Suprapubic skin (tissue), 4 donors: ENCODE measurements at regions not wholly inside any gene's neighbourhood (a gene's known extent, or its start where the extent isn't known, plus 50 kb on each side); places are given as distances from the start of the nearest gene placed in this dataset.

Source experiments
- DNase-seq, 2 donors: peaks; one replicate each; pipeline ENCODE4 v3.0.0-alpha.2; 2019; ENCODE audit warnings: low spot score in 2 of 2
- H3K27ac ChIP-seq: fragments of 200-600 bp; sonication (generic); one replicate; pipeline ENCODE4 v1.5.1; 2019
- H3K27me3 ChIP-seq: fragments of 200-600 bp; sonication (generic); one replicate; pipeline ENCODE4 v1.5.1; 2019
- H3K36me3 ChIP-seq: fragments of 200-600 bp; sonication (generic); one replicate; pipeline ENCODE4 v1.5.1; 2019
- H3K4me1 ChIP-seq: fragments of 200-600 bp; sonication (generic); one replicate; pipeline ENCODE4 v1.5.1; 2019
- H3K4me3 ChIP-seq: fragments of 200-600 bp; sonication (generic); one replicate; pipeline ENCODE4 v1.5.1; 2019; ENCODE audit warnings: mild to moderate bottlenecking
- H3K9me3 ChIP-seq: fragments of 200-600 bp; sonication (generic); one replicate; pipeline ENCODE4 v1.5.1; 2019
- EP300 ChIP-seq: sonication (generic); formaldehyde crosslinking; IDR thresholded peaks from one replicate; pipeline ENCODE4 v1.6.1; 2017; ENCODE audit warnings: antibody characterized with exemption
- POLR2A ChIP-seq, 2 donors: fragments of 450-650 bp; IDR thresholded peaks; one replicate each; pipeline ENCODE4 v1.6.1; 2017; ENCODE audit warnings: antibody characterized with exemption in 2 of 2, mild to moderate bottlenecking in 2 of 2, moderate library complexity in 2 of 2
- POLR2AphosphoS5 ChIP-seq, 3 donors: sonication (generic); formaldehyde crosslinking; IDR thresholded peaks; one replicate each; pipeline ENCODE4 v1.6.1; 2017; ENCODE audit warnings: antibody characterized with exemption in 3 of 3
- WGBS: methylation state at CpG from one replicate; pipeline ENCODE4 v1.1.5; 2018; 5-methylcytosine and 5-hydroxymethylcytosine counted together
- TF ChIP-seq, protein P1 (sequence below), 2 donors: fragments of 200-600 bp in 1 of 2; fragments of 450-650 bp in 1 of 2; sonication (generic) in 1 of 2; IDR thresholded peaks; one replicate each; pipeline ENCODE4 v1.5.1; 2016 to 2019; ENCODE audit warnings: antibody characterized with exemption in 2 of 2, mild to moderate bottlenecking in 1 of 2, moderate library complexity in 1 of 2

DNA sequence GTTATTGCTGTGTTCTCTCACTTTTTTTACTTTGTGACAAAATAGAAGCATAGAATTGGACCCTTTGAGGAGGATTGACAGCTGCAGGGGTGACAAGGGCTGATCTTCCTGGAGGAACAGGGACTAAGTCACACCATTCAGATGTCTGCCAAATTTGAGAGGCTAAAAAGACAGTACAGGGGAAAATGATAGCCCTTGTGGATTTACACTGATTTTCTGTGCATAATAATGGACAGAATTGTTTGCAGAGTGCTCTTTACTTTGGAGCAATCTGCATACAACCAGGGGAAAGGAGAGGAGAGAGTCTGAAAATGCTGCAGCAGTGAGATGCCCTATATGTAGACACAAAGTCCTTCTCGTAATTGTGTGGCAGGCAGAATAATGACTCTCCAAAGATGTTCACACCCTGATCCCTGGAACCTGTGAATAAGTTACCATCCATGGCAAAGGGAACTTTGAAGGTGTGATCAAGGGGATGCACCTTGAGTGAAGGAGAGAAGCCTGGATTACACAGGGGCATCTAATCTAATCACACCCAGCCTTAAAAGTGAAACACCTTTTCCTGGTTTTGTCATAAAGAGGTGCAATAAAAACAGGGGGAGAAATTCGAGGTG is 221.4 kb upstream of the CPHXL start:
- DNase-seq, result no peak
- no peak overlapping the region for H3K4me3 ChIP-seq
- H3K27ac ChIP-seq, result no peak overlapping the region
- TF ChIP-seq POLR2A (IDR thresholded peaks at IDR 0.05) (no peak), POLR2AphosphoS5 (IDR thresholded peaks at IDR 0.05) (no peak), EP300 (no peak)
- TF ChIP-seq, protein P1, sequence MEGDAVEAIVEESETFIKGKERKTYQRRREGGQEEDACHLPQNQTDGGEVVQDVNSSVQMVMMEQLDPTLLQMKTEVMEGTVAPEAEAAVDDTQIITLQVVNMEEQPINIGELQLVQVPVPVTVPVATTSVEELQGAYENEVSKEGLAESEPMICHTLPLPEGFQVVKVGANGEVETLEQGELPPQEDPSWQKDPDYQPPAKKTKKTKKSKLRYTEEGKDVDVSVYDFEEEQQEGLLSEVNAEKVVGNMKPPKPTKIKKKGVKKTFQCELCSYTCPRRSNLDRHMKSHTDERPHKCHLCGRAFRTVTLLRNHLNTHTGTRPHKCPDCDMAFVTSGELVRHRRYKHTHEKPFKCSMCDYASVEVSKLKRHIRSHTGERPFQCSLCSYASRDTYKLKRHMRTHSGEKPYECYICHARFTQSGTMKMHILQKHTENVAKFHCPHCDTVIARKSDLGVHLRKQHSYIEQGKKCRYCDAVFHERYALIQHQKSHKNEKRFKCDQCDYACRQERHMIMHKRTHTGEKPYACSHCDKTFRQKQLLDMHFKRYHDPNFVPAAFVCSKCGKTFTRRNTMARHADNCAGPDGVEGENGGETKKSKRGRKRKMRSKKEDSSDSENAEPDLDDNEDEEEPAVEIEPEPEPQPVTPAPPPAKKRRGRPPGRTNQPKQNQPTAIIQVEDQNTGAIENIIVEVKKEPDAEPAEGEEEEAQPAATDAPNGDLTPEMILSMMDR (IDR thresholded peaks at IDR 0.05), result no peak
- H3K9me3 ChIP-seq, result no peaks in the 10 kb centered on the region
- 56% methylated on average over 2 of the region's 2 CpGs for WGBS
- peaks cover 2% of the 10 kb centered on the region for H3K27me3 ChIP-seq
- no peaks in the 10 kb centered on the region for H3K4me1 ChIP-seq
- no peaks in the 10 kb centered on the region for H3K36me3 ChIP-seq

GRCh38 chr16:75948441-75948840 is 222.2 kb upstream of the CPHXL start:
- 74% methylated on average over 2 of the region's 2 CpGs for WGBS
- TF ChIP-seq EP300 (no peak), POLR2A (IDR thresholded peaks at IDR 0.05) (no peak), POLR2AphosphoS5 (IDR thresholded peaks at IDR 0.05) (no peak)
- TF ChIP-seq, protein P1 (IDR thresholded peaks at IDR 0.05), result no peak
- no peaks in the 10 kb centered on the region for H3K36me3 ChIP-seq
- H3K9me3 ChIP-seq, result no peaks in the 10 kb centered on the region
- H3K4me3 ChIP-seq, result no peak overlapping the region
- peaks cover 2% of the 10 kb centered on the region for H3K27me3 ChIP-seq
- no peaks in the 10 kb centered on the region for H3K4me1 ChIP-seq
- H3K27ac ChIP-seq, result no peak overlapping the region
- DNase-seq, result no peak

DNA sequence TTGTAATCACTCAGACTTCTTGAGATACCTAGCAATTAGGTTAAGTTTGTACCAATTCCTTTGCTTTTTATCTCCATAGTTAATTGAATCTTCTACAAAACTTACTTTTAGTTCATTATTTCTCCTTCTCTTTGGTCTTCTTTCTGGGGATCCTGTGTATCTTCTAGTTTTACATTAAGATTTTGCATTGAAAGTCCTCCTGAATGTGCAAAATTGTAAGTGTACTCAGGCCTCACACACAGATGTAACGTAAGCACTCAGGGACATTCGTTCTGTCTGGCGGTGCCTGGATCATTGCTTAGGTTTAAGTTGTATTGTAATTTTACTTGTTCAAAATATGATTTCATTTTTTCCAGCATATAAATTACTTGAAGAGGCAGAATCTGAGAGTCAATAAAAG is 222.6 kb upstream of the CPHXL start:
- Histone ChIP-seq H3K4me1 (no peaks in the 10 kb centered on the region), H3K9me3 (no peaks in the 10 kb centered on the region), H3K27me3 (peaks cover 2% of the 10 kb centered on the region), H3K27ac (no peak overlapping the region), H3K4me3 (no peak overlapping the region), H3K36me3 (no peaks in the 10 kb centered on the region)
- DNase-seq, result no peak
- TF ChIP-seq EP300 (no peak), POLR2AphosphoS5 (IDR thresholded peaks at IDR 0.05) (no peak), POLR2A (IDR thresholded peaks at IDR 0.05) (no peak)
- TF ChIP-seq, protein P1 (IDR thresholded peaks at IDR 0.05), result no peak
- WGBS, result 86% methylated on average over 3 of the region's 3 CpGs

GRCh38 chr16:75952124-75952523 is 225.8 kb upstream of the CPHXL start:
- Histone ChIP-seq H3K27ac (no peak overlapping the region), H3K4me1 (no peaks in the 10 kb centered on the region), H3K36me3 (no peaks in the 10 kb centered on the region), H3K9me3 (no peaks in the 10 kb centered on the region), H3K4me3 (no peak overlapping the region), H3K27me3 (peaks cover 2% of the 10 kb centered on the region)
- 84% methylated on average over 2 of the region's 2 CpGs for WGBS
- TF ChIP-seq POLR2AphosphoS5 (IDR thresholded peaks at IDR 0.05) (no peak), EP300 (no peak), POLR2A (IDR thresholded peaks at IDR 0.05) (no peak)
- TF ChIP-seq, protein P1 (IDR thresholded peaks at IDR 0.05), result no peak
- DNase-seq, result no peak

- Histone ChIP-seq H3K4me3 (no peak overlapping the region), H3K4me1 (no peaks in the 10 kb centered on the region), H3K27ac (no peak overlapping the region), H3K36me3 (no peaks in the 10 kb centered on the region), H3K9me3 (no peaks in the 10 kb centered on the region), H3K27me3 (no peaks in the 10 kb centered on the region)
- no peak for DNase-seq
- TF ChIP-seq POLR2AphosphoS5 (IDR thresholded peaks at IDR 0.05) (no peak), POLR2A (IDR thresholded peaks at IDR 0.05) (no peak), EP300 (no peak)
- TF ChIP-seq, protein P1 (IDR thresholded peaks at IDR 0.05), result no peak
- 79% methylated on average over 6 of the region's 6 CpGs for WGBS
Measured at GRCh38 chr16:75957870-75958269, 231.6 kb upstream of the CPHXL start.
